ENCODE measurements at regions not wholly inside any gene's neighbourhood (a gene's known extent, or its start where the extent isn't known, plus 50 kb on each side); places are given as distances from the start of the nearest gene placed in this dataset.
A peak's percentile ranks its signal among the peaks of the same experiment; 100 is the strongest.
"Not testable (repeated sequence)": the region's sequence is repeated elsewhere in the genome, so short reads cannot be mapped to it uniquely, and the experiment has no call there.

GRCh38 chr11:60592601-60593000 lies 77.4 kb downstream of the MS4A13 start:
- DNase-seq (ENCODE audit: low read depth) = no peak

GRCh38 chr11:60594998-60595642 lies 79.9 kb downstream of the MS4A13 start:
- DNase-seq (ENCODE audit: low read depth) = no peak

- no peak for DNase-seq (ENCODE audit: low read depth)
Observed at GRCh38 chr11:60607483-60607882, 91.9 kb upstream of the MS4A8 start.

- no peak for DNase-seq (ENCODE audit: low read depth)
Observed at GRCh38 chr11:60609632-60610031, 89.8 kb upstream of the MS4A8 start.

- no peak for DNase-seq (ENCODE audit: low read depth)
Observed at GRCh38 chr11:60610702-60611101, 88.7 kb upstream of the MS4A8 start.

GRCh38 chr11:60615497-60615896 lies 83.9 kb upstream of the MS4A8 start:
- no peak for DNase-seq (ENCODE audit: low read depth)

- not testable (repeated sequence) for DNase-seq (ENCODE audit: low read depth)
Observed at GRCh38 chr11:60621940-60622339, 77.5 kb upstream of the MS4A8 start.

GRCh38 chr11:60622776-60623175 lies 76.6 kb upstream of the MS4A8 start:
- not testable (repeated sequence) for DNase-seq (ENCODE audit: low read depth)

GRCh38 chr11:60625262-60625661 lies 74.2 kb upstream of the MS4A8 start:
- peak; percentile 33 for DNase-seq (ENCODE audit: low read depth)

- DNase-seq (ENCODE audit: low read depth) = no peak
Observed at GRCh38 chr11:60629399-60629798, 70.0 kb upstream of the MS4A8 start.

GRCh38 chr11:60631944-60632343 lies 67.5 kb upstream of the MS4A8 start:
- no peak for DNase-seq (ENCODE audit: low read depth)

GRCh38 chr11:60633645-60634044 lies 65.8 kb upstream of the MS4A8 start:
- no peak for DNase-seq (ENCODE audit: low read depth)

- DNase-seq (ENCODE audit: low read depth) = no peak
Observed at GRCh38 chr11:60634126-60634525, 65.3 kb upstream of the MS4A8 start.

GRCh38 chr11:60641940-60642339 lies 57.5 kb upstream of the MS4A8 start:
- DNase-seq (ENCODE audit: low read depth) = no peak

GRCh38 chr11:60647087-60647486 lies 52.3 kb upstream of the MS4A8 start:
- DNase-seq (ENCODE audit: low read depth) = no peak
